ENCODE measurements at regions not wholly inside any gene's neighbourhood (a gene's known extent, or its start where the extent isn't known, plus 50 kb on each side); places are given as distances from the start of the nearest gene placed in this dataset.

DNA sequence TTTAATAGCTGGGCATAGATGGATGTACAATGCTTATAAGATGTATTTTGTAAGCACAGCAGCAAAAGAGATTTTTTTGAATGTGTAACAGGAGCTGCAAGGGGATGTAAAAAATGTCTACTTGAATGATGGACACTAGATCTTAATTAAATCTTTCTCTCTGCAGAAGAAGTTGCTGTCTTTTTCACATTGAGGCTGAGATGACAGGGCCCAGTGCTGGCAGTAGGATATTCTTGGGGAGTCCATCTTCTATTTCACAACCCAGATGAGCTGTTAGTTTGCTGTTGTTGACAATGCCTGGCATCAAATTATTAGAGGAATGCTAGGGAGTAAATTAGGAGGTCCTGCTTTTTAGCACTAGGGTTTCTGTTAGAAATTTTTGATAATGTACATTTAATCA lies 698.7 kb downstream of the SLITRK5 start:
- Histone ChIP-seq H3K4me1 (ENCODE audit: insufficient read depth) (no peaks in the 10 kb centered on the region), H3K4me3 (no peak overlapping the region), H3K9me3 (ENCODE audit: low read depth) (no peaks in the 10 kb centered on the region), H3K4me2 (no peak overlapping the region), H4K20me1 (ENCODE audit: insufficient read depth, poor library complexity, severe bottlenecking) (no peaks in the 10 kb centered on the region), H3K27ac (no peak overlapping the region), H3K9me2 (replicated peaks; ENCODE audit: insufficient read depth) (no peaks in the 10 kb centered on the region), H3K27me3 (no peaks in the 10 kb centered on the region), H3K36me3 (replicated peaks; ENCODE audit: insufficient read depth, low read depth) (no peaks in the 10 kb centered on the region), H2AFZ (no peak overlapping the region), H3K79me2 (no peaks in the 10 kb centered on the region)
- TF ChIP-seq EZH2phosphoT487 (IDR thresholded peaks at IDR 0.05; ENCODE audit: low read depth, severe bottlenecking, unreplicated experiment) (no peak), EZH2 (IDR thresholded peaks at IDR 0.05; ENCODE audit: borderline replicate concordance) (no peak)
- TF ChIP-seq, protein P1, sequence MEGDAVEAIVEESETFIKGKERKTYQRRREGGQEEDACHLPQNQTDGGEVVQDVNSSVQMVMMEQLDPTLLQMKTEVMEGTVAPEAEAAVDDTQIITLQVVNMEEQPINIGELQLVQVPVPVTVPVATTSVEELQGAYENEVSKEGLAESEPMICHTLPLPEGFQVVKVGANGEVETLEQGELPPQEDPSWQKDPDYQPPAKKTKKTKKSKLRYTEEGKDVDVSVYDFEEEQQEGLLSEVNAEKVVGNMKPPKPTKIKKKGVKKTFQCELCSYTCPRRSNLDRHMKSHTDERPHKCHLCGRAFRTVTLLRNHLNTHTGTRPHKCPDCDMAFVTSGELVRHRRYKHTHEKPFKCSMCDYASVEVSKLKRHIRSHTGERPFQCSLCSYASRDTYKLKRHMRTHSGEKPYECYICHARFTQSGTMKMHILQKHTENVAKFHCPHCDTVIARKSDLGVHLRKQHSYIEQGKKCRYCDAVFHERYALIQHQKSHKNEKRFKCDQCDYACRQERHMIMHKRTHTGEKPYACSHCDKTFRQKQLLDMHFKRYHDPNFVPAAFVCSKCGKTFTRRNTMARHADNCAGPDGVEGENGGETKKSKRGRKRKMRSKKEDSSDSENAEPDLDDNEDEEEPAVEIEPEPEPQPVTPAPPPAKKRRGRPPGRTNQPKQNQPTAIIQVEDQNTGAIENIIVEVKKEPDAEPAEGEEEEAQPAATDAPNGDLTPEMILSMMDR (IDR thresholded peaks at IDR 0.05; ENCODE audit: poor library complexity): no peak
- no peak for DNase-seq (ENCODE audit: low spot score)

DNA sequence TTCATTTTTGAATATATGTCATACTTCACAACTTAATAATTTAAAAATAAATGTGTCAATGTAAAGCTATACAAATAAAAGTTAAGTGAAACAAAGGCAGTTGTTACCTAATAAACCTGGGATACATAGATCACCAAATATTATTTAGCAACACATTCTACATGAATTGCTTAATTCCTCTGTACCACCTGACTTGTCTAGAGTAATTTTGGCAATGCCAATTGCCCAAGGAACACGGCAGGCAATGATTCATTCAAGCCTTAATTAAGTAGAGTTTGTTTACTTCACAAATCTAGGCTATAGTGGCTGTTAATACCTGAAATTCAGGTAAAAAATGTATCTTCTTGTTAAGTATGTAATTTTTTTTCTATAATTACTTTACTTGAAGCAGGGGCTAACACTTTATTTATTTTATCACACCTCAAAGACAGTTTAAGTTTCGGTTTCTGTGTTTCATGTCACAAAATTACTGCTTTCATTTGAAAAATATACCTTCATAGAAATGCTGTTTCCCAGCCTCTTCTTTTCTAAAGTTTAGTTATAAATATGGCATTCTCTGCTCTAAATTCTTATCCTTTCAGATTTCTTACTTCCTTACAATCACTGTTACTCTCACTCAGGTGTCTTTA lies 705.7 kb downstream of the SLITRK5 start:
- TF ChIP-seq EZH2phosphoT487 (IDR thresholded peaks at IDR 0.05; ENCODE audit: low read depth, severe bottlenecking, unreplicated experiment): no peak
- TF ChIP-seq, protein P1 (IDR thresholded peaks at IDR 0.05; ENCODE audit: poor library complexity): no peak
- TF ChIP-seq EZH2 (IDR thresholded peaks at IDR 0.05; ENCODE audit: borderline replicate concordance): no peak
- Histone ChIP-seq H3K9me3 (ENCODE audit: low read depth) (no peaks in the 10 kb centered on the region), H3K9me2 (replicated peaks; ENCODE audit: insufficient read depth) (no peaks in the 10 kb centered on the region), H4K20me1 (ENCODE audit: insufficient read depth, poor library complexity, severe bottlenecking) (no peaks in the 10 kb centered on the region), H3K4me1 (ENCODE audit: insufficient read depth) (no peaks in the 10 kb centered on the region), H3K4me2 (no peak overlapping the region), H2AFZ (no peak overlapping the region), H3K27ac (no peak overlapping the region), H3K27me3 (no peaks in the 10 kb centered on the region), H3K79me2 (no peaks in the 10 kb centered on the region), H3K36me3 (replicated peaks; ENCODE audit: insufficient read depth, low read depth) (no peaks in the 10 kb centered on the region), H3K4me3 (no peak overlapping the region)
- 78% methylated on average over 2 of the region's 2 CpGs for WGBS (ENCODE audit: low lambda C conversion rate, missing lambda C conversion rate)
- DNase-seq (ENCODE audit: low spot score): no peak

DNA sequence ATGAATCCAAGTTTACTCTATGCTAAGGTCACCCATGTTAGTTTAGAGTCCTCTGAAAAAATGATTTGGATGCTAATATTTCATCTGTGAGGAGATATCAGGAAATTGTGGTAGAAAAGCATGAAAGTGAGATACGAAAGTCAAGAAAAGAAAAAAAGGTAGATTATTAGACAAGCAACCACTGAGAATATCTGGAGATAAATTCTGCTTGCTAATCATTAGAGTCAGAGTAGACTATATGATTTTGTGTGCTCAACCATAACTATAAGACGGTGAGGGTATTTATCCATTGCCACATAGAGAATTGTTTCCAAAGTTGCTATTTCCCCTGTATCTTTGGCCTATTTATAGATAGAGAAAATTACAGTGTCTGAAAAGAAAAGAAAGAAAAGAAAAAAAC lies 706.7 kb downstream of the SLITRK5 start:
- Histone ChIP-seq H3K4me1 (ENCODE audit: insufficient read depth) (no peaks in the 10 kb centered on the region), H4K20me1 (ENCODE audit: insufficient read depth, poor library complexity, severe bottlenecking) (no peaks in the 10 kb centered on the region), H2AFZ (no peak overlapping the region), H3K9me3 (ENCODE audit: low read depth) (no peaks in the 10 kb centered on the region), H3K4me3 (no peak overlapping the region), H3K79me2 (no peaks in the 10 kb centered on the region), H3K4me2 (no peak overlapping the region), H3K9me2 (replicated peaks; ENCODE audit: insufficient read depth) (no peaks in the 10 kb centered on the region), H3K27me3 (no peaks in the 10 kb centered on the region), H3K36me3 (replicated peaks; ENCODE audit: insufficient read depth, low read depth) (no peaks in the 10 kb centered on the region), H3K27ac (no peak overlapping the region)
- TF ChIP-seq EZH2 (IDR thresholded peaks at IDR 0.05; ENCODE audit: borderline replicate concordance) (no peak), EZH2phosphoT487 (IDR thresholded peaks at IDR 0.05; ENCODE audit: low read depth, severe bottlenecking, unreplicated experiment) (no peak)
- TF ChIP-seq, protein P1 (IDR thresholded peaks at IDR 0.05; ENCODE audit: poor library complexity): no peak
- no peak for DNase-seq (ENCODE audit: low spot score)
- 87% methylated on average over 2 of the region's 2 CpGs for WGBS (ENCODE audit: low lambda C conversion rate, missing lambda C conversion rate)

DNA sequence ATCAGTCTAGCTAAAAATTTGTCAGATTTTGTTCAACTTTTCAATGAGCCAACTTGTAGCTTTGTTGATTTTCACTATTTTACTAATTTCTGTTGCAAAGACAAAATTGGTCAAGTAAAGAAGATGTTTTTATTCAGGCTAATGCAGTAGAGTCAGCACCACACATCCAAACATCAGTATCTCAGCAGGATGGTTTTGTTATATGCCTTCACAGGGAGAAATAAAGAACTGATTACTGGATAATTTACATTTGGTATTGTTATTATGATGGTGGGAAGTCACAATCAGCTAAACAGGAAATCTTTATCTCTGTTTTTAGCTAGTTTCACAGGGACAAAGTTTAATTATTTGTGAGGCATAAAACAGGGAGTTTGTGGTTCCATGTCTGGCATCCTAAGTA lies 713.4 kb downstream of the SLITRK5 start:
- no peak for TF ChIP-seq EZH2phosphoT487 (IDR thresholded peaks at IDR 0.05; ENCODE audit: low read depth, severe bottlenecking, unreplicated experiment)
- TF ChIP-seq EZH2 (IDR thresholded peaks at IDR 0.05; ENCODE audit: borderline replicate concordance): no peak
- TF ChIP-seq, protein P1 (IDR thresholded peaks at IDR 0.05; ENCODE audit: poor library complexity): no peak
- Histone ChIP-seq H3K27ac (no peak overlapping the region), H3K36me3 (replicated peaks; ENCODE audit: insufficient read depth, low read depth) (no peaks in the 10 kb centered on the region), H3K79me2 (no peaks in the 10 kb centered on the region), H4K20me1 (ENCODE audit: insufficient read depth, poor library complexity, severe bottlenecking) (no peaks in the 10 kb centered on the region), H2AFZ (no peak overlapping the region), H3K27me3 (no peaks in the 10 kb centered on the region), H3K4me1 (ENCODE audit: insufficient read depth) (no peaks in the 10 kb centered on the region), H3K4me2 (no peak overlapping the region), H3K9me2 (replicated peaks; ENCODE audit: insufficient read depth) (no peaks in the 10 kb centered on the region), H3K9me3 (ENCODE audit: low read depth) (no peaks in the 10 kb centered on the region), H3K4me3 (no peak overlapping the region)
- DNase-seq (ENCODE audit: low spot score): no peak
